PFSK-1 (cell line): ENCODE measurements at regions not wholly inside any gene's neighbourhood (a gene's known extent, or its start where the extent isn't known, plus 50 kb on each side); places are given as distances from the start of the nearest gene placed in this dataset.

Source experiments
- FOXP2 ChIP-seq: optimal IDR thresholded peaks from 2 replicates; pipeline ENCODE3; 2011; ENCODE audit warnings: borderline replicate concordance, control low read depth, inconsistent platforms; ENCODE audit not compliant: insufficient read depth; ENCODE audit errors: extremely low read length, extremely low read depth
- POLR2AphosphoS5 ChIP-seq: IDR thresholded peaks from 2 replicates; pipeline ENCODE4 v1.6.1; 2012; ENCODE audit warnings: low read depth, mild to moderate bottlenecking, control low read depth, low read length, moderate library complexity
- SIN3A ChIP-seq: IDR thresholded peaks from 2 replicates; pipeline ENCODE4 v1.6.1; 2012; ENCODE audit warnings: mild to moderate bottlenecking, low read length, moderate library complexity, borderline replicate concordance; ENCODE audit not compliant: insufficient read depth
- TAF1 ChIP-seq: IDR thresholded peaks from 2 replicates; pipeline ENCODE4 v1.6.1; 2012; ENCODE audit warnings: low read length, control low read depth, borderline replicate concordance; ENCODE audit not compliant: insufficient read depth
- TF ChIP-seq, protein P1 (sequence below), 2 experiments: IDR thresholded peaks; 2 replicates each; pipeline versions ENCODE4 v1.6.1 to v1.8.0; 2011 to 2012; ENCODE audit warnings: low read depth in 2 of 2, low read length in 2 of 2, control low read depth in 1 of 2, inconsistent platforms in 1 of 2, mild to moderate bottlenecking in 1 of 2, moderate library complexity in 1 of 2; ENCODE audit not compliant: insufficient read depth in 1 of 2

DNA sequence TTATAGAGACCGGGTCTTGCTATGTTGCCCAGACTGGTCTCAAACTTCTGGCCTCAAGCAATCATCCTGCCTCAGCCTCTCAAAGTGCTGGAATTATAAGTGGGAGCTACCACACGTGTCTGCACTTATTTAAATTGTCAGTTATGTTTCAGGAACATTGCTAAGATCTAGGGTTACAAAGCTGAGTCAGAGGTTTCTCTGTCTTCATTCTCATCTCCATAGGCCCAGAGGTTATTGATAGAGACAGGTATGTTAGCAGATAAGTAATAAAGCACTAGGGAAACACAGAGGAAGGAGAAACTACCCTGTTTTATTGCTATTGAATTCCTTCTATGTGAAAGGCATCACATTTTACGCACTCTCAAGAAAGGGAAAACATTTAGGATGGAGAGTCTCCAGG is 214.1 kb downstream of the REEP3 start:
- no peak for TF ChIP-seq FOXP2
- TF ChIP-seq, protein P1, sequence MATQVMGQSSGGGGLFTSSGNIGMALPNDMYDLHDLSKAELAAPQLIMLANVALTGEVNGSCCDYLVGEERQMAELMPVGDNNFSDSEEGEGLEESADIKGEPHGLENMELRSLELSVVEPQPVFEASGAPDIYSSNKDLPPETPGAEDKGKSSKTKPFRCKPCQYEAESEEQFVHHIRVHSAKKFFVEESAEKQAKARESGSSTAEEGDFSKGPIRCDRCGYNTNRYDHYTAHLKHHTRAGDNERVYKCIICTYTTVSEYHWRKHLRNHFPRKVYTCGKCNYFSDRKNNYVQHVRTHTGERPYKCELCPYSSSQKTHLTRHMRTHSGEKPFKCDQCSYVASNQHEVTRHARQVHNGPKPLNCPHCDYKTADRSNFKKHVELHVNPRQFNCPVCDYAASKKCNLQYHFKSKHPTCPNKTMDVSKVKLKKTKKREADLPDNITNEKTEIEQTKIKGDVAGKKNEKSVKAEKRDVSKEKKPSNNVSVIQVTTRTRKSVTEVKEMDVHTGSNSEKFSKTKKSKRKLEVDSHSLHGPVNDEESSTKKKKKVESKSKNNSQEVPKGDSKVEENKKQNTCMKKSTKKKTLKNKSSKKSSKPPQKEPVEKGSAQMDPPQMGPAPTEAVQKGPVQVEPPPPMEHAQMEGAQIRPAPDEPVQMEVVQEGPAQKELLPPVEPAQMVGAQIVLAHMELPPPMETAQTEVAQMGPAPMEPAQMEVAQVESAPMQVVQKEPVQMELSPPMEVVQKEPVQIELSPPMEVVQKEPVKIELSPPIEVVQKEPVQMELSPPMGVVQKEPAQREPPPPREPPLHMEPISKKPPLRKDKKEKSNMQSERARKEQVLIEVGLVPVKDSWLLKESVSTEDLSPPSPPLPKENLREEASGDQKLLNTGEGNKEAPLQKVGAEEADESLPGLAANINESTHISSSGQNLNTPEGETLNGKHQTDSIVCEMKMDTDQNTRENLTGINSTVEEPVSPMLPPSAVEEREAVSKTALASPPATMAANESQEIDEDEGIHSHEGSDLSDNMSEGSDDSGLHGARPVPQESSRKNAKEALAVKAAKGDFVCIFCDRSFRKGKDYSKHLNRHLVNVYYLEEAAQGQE (IDR thresholded peaks at IDR 0.05; ENCODE audit: insufficient read depth in 1 of 2, low read depth in 2 of 2, low read length in 2 of 2), result no peak
- TF ChIP-seq SIN3A, result no peak
- TF ChIP-seq POLR2AphosphoS5, result no peak
- no peak for TF ChIP-seq TAF1

DNA sequence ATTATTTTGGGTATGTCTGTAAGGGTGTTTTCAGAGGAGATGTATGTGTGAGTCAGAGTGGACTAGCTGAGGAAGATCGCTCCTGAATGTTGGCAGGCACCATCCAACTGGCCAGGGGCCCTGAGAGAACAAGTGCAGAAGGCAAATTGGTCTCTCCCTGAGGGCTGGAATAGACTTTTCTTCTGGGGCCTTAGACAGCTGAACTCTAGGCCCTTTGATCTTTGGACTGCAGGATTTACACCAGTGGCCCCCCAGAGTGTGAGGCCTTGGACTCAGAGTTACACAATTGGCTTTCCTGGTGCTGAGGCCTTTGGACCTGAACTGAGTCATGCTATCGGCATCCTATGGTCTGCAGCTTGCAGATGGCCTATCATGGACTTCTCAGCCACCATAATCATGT is 217.2 kb downstream of the REEP3 start:
- TF ChIP-seq, protein P1 (IDR thresholded peaks at IDR 0.05; ENCODE audit: insufficient read depth in 1 of 2, low read depth in 2 of 2, low read length in 2 of 2), result no peak
- TF ChIP-seq FOXP2, result no peak

- TF ChIP-seq POLR2AphosphoS5 (no peak), SIN3A (no peak), TAF1 (no peak), FOXP2 (no peak)
- TF ChIP-seq, protein P1 (IDR thresholded peaks at IDR 0.05; ENCODE audit: insufficient read depth in 1 of 2, low read depth in 2 of 2, low read length in 2 of 2), result no peak
These were observed 223.1 kb downstream of the REEP3 start for GRCh38 chr10:63744060-63744941.

DNA sequence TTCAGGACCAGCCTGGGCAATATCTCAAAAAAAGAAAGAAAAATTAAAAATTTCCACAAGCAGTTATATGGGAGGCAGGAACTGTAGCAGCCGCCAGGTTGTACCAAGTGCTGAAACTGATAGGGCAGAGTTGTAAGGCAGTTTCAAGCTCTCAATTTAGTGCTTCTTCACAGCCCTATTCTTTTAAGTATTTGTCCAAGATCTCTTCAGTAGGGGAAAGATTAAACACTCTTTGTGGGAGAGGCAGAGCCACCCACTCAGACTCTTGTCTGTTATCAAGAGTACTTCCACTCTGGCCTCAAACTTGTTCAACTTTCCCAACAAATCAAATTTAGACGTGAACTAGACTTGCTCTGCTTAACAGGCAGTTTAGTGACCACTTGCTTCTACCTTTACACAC is 228.7 kb downstream of the REEP3 start:
- TF ChIP-seq, protein P1 (IDR thresholded peaks at IDR 0.05; ENCODE audit: insufficient read depth in 1 of 2, low read depth in 2 of 2, low read length in 2 of 2), result no peak
- TF ChIP-seq POLR2AphosphoS5 (no peak), SIN3A (no peak), TAF1 (no peak), FOXP2 (no peak)

- TF ChIP-seq FOXP2 (no peak), TAF1 (no peak), SIN3A (no peak)
These were observed 230.6 kb downstream of the REEP3 start for GRCh38 chr10:63751836-63752235.
